ENCODE measurements at regions not wholly inside any gene's neighbourhood (a gene's known extent, or its start where the extent isn't known, plus 50 kb on each side); places are given as distances from the start of the nearest gene placed in this dataset.

- Histone ChIP-seq H3K4me1 (ENCODE audit: insufficient read depth, poor library complexity, severe bottlenecking) (peaks cover 33% of the 10 kb centered on the region), H3K27me3 (ENCODE audit: insufficient read depth, poor library complexity, severe bottlenecking) (no peaks in the 10 kb centered on the region), H3K27ac (ENCODE audit: poor library complexity, severe bottlenecking) (peak overlapping the region; percentile 16), H3K4me3 (ENCODE audit: severe bottlenecking) (no peak overlapping the region), H3K9me3 (ENCODE audit: severe bottlenecking) (no peaks in the 10 kb centered on the region), H3K36me3 (ENCODE audit: low read depth) (no peaks in the 10 kb centered on the region)
- ATAC-seq (ENCODE audit: low read depth) = no peak
- TF ChIP-seq CTCF (IDR thresholded peaks at IDR 0.05; ENCODE audit: poor library complexity, severe bottlenecking) = no peak
- no peak for DNase-seq (ENCODE audit: low spot score)
Observed at GRCh38 chr14:98369344-98369743, 902.7 kb downstream of the BCL11B start.

- ATAC-seq (ENCODE audit: low read depth) (peak; percentile 71), DNase-seq (ENCODE audit: low spot score) (no peak)
- no peaks in the 10 kb centered on the region for H3K36me3 ChIP-seq (ENCODE audit: low read depth)
- peak overlapping the region; percentile 16 for H3K27ac ChIP-seq (ENCODE audit: poor library complexity, severe bottlenecking)
- no peaks in the 10 kb centered on the region for H3K9me3 ChIP-seq (ENCODE audit: severe bottlenecking)
- no peak overlapping the region for H3K4me3 ChIP-seq (ENCODE audit: severe bottlenecking)
- no peak for TF ChIP-seq CTCF (IDR thresholded peaks at IDR 0.05; ENCODE audit: poor library complexity, severe bottlenecking)
- H3K27me3 ChIP-seq (ENCODE audit: insufficient read depth, poor library complexity, severe bottlenecking) = no peaks in the 10 kb centered on the region
- H3K4me1 ChIP-seq (ENCODE audit: insufficient read depth, poor library complexity, severe bottlenecking) = peaks cover 33% of the 10 kb centered on the region
Observed at GRCh38 chr14:98370352-98370751, 901.6 kb downstream of the BCL11B start.

- peak overlapping the region; percentile 16 for H3K27ac ChIP-seq (ENCODE audit: poor library complexity, severe bottlenecking)
- DNase-seq (ENCODE audit: low spot score) (no peak), ATAC-seq (ENCODE audit: low read depth) (no peak)
- no peak overlapping the region for H3K4me3 ChIP-seq (ENCODE audit: severe bottlenecking)
- no peak for TF ChIP-seq CTCF (IDR thresholded peaks at IDR 0.05; ENCODE audit: poor library complexity, severe bottlenecking)
- no peaks in the 10 kb centered on the region for H3K27me3 ChIP-seq (ENCODE audit: insufficient read depth, poor library complexity, severe bottlenecking)
- H3K36me3 ChIP-seq (ENCODE audit: low read depth) = no peaks in the 10 kb centered on the region
- no peaks in the 10 kb centered on the region for H3K9me3 ChIP-seq (ENCODE audit: severe bottlenecking)
- peaks cover 33% of the 10 kb centered on the region for H3K4me1 ChIP-seq (ENCODE audit: insufficient read depth, poor library complexity, severe bottlenecking)
Observed at GRCh38 chr14:98371141-98371540, 900.9 kb downstream of the BCL11B start.

GRCh38 chr14:98374136-98374535 lies 897.9 kb downstream of the BCL11B start:
- Histone ChIP-seq H3K4me3 (ENCODE audit: severe bottlenecking) (no peak overlapping the region), H3K27ac (ENCODE audit: poor library complexity, severe bottlenecking) (no peak overlapping the region), H3K27me3 (ENCODE audit: insufficient read depth, poor library complexity, severe bottlenecking) (no peaks in the 10 kb centered on the region), H3K36me3 (ENCODE audit: low read depth) (no peaks in the 10 kb centered on the region), H3K9me3 (ENCODE audit: severe bottlenecking) (no peaks in the 10 kb centered on the region), H3K4me1 (ENCODE audit: insufficient read depth, poor library complexity, severe bottlenecking) (peaks cover 25% of the 10 kb centered on the region)
- no peak for TF ChIP-seq CTCF (IDR thresholded peaks at IDR 0.05; ENCODE audit: poor library complexity, severe bottlenecking)
- DNase-seq (ENCODE audit: low spot score) (no peak), ATAC-seq (ENCODE audit: low read depth) (no peak)

- Histone ChIP-seq H3K27ac (ENCODE audit: poor library complexity, severe bottlenecking) (no peak overlapping the region), H3K4me3 (ENCODE audit: severe bottlenecking) (no peak overlapping the region), H3K27me3 (ENCODE audit: insufficient read depth, poor library complexity, severe bottlenecking) (no peaks in the 10 kb centered on the region), H3K4me1 (ENCODE audit: insufficient read depth, poor library complexity, severe bottlenecking) (peaks cover 10% of the 10 kb centered on the region), H3K36me3 (ENCODE audit: low read depth) (no peaks in the 10 kb centered on the region), H3K9me3 (ENCODE audit: severe bottlenecking) (no peaks in the 10 kb centered on the region)
- no peak for TF ChIP-seq CTCF (IDR thresholded peaks at IDR 0.05; ENCODE audit: poor library complexity, severe bottlenecking)
- DNase-seq (ENCODE audit: low spot score) (no peak), ATAC-seq (ENCODE audit: low read depth) (no peak)
Observed at GRCh38 chr14:98375566-98375965, 896.4 kb downstream of the BCL11B start.

All from RWPE2 (cell line).